ENCODE measurements at regions not wholly inside any gene's neighbourhood (a gene's known extent, or its start where the extent isn't known, plus 50 kb on each side); places are given as distances from the start of the nearest gene placed in this dataset.

DNA sequence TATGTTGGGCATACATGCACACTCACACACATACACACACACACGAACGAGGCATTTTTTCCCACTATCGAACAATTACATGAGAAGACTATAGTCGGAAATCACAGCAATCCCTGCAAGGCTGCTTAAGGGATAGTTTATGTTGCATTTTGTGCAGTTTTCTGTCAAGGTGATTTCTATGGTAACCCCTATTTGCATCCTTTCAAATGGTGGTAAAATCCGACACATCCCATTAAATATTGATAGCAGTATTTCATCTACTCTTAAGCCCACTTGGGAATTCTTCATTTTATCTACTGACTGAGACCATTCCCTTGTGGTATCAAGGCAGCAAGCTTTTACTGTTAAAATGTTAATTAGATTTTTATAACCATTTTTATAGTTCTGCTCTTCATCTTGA lies 457.8 kb downstream of the HACE1 start:
- Histone ChIP-seq H3K4me1 (ENCODE audit: control extremely low read depth in 1 of 4, control insufficient read depth in 4 of 4, insufficient read depth in 4 of 4, low read length in 3 of 4) (no peaks in the 10 kb centered on the region), H3K27ac (ENCODE audit: insufficient read depth in 1 of 2, low read depth in 1 of 2, low read length in 2 of 2, poor library complexity in 1 of 2, severe bottlenecking in 2 of 2) (no peak overlapping the region), H3K9me3 (ENCODE audit: control extremely low read depth in 1 of 5, control insufficient read depth in 4 of 5, insufficient read depth in 2 of 5, low read depth in 1 of 5, low read length in 4 of 5) (no peaks in the 10 kb centered on the region), H3K4me3 (ENCODE audit: control insufficient read depth in 1 of 7, extremely low read depth in 1 of 7, insufficient read depth in 4 of 7, low read depth in 2 of 7, low read length in 6 of 7) (no peak overlapping the region), H3K36me3 (ENCODE audit: control insufficient read depth in 4 of 4, insufficient read depth in 4 of 4, low read length in 3 of 4) (no peaks in the 10 kb centered on the region), H3K27me3 (replicated peaks in 2 of 5; ENCODE audit: control insufficient read depth in 4 of 5, insufficient read depth in 5 of 5, low read length in 4 of 5) (no peaks in the 10 kb centered on the region)
- ChIA-PET CTCF (no interaction called here), POLR2A (no interaction called here)
- DNase-seq: no peak
- 100% methylated on average over 1 of the region's 5 CpGs for WGBS (ENCODE audit: insufficient coverage)

DNA sequence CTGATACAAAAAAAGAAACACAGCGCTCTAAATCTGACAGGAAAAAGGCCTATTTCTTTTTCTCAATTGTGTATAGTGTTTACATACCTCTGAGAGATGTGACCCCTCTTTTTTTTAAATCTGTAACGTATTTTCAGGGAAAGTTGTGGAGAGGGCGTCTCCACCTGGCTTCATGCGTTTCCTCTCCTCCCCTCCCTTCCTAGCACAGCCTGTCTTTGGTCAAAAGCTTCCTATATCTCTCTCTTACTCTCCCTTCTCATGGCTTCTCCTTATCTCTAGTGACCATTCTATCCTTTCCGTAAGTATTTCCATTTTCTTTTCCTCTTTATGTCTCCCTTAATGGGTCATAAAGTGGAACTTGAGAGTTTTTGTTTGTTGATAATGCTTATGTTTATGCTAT lies 458.9 kb downstream of the HACE1 start:
- no peak overlapping the region for H3K4me3 ChIP-seq (ENCODE audit: control insufficient read depth in 1 of 7, extremely low read depth in 1 of 7, insufficient read depth in 4 of 7, low read depth in 2 of 7, low read length in 6 of 7)
- H3K4me1 ChIP-seq (ENCODE audit: control extremely low read depth in 1 of 4, control insufficient read depth in 4 of 4, insufficient read depth in 4 of 4, low read length in 3 of 4): no peaks in the 10 kb centered on the region
- ChIA-PET CTCF (no interaction called here), POLR2A (interaction anchor here (0.7 kb wide), 1 partner anchor 158 kb away, joined by 4 read pairs; no protein-coding TSS in a partner anchor)
- H3K27me3 ChIP-seq (replicated peaks in 2 of 5; ENCODE audit: control insufficient read depth in 4 of 5, insufficient read depth in 5 of 5, low read length in 4 of 5): no peaks in the 10 kb centered on the region
- 80% methylated on average over 3 of the region's 5 CpGs for WGBS (ENCODE audit: insufficient coverage)
- DNase-seq: no peak
- H3K9me3 ChIP-seq (ENCODE audit: control extremely low read depth in 1 of 5, control insufficient read depth in 4 of 5, insufficient read depth in 2 of 5, low read depth in 1 of 5, low read length in 4 of 5): no peaks in the 10 kb centered on the region
- no peak overlapping the region for H3K27ac ChIP-seq (ENCODE audit: insufficient read depth in 1 of 2, low read depth in 1 of 2, low read length in 2 of 2, poor library complexity in 1 of 2, severe bottlenecking in 2 of 2)
- no peaks in the 10 kb centered on the region for H3K36me3 ChIP-seq (ENCODE audit: control insufficient read depth in 4 of 4, insufficient read depth in 4 of 4, low read length in 3 of 4)

DNA sequence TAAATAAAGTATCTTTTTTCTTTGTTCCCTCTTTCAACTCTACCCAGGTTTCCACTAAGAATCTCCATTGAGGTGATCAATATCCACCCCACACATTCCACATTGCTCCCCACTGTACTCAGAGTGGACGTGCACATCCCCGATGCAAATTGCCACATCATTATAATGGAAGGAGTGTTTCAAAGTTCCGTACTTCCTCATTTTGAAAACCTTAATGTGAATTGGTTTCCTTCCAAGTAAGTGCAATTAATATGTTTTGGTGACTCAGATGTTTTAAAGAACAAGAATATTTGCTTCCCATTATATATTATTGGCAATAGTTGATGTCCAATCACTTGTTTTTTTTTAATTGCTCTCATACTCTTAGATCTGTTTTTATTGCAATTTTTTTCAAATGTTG lies 463.6 kb downstream of the HACE1 start:
- Histone ChIP-seq H3K27ac (ENCODE audit: insufficient read depth in 1 of 2, low read depth in 1 of 2, low read length in 2 of 2, poor library complexity in 1 of 2, severe bottlenecking in 2 of 2) (no peak overlapping the region), H3K4me3 (ENCODE audit: control insufficient read depth in 1 of 7, extremely low read depth in 1 of 7, insufficient read depth in 4 of 7, low read depth in 2 of 7, low read length in 6 of 7) (no peak overlapping the region), H3K36me3 (ENCODE audit: control insufficient read depth in 4 of 4, insufficient read depth in 4 of 4, low read length in 3 of 4) (no peaks in the 10 kb centered on the region), H3K9me3 (ENCODE audit: control extremely low read depth in 1 of 5, control insufficient read depth in 4 of 5, insufficient read depth in 2 of 5, low read depth in 1 of 5, low read length in 4 of 5) (peaks cover 0 to 2% (median 0%) of the 10 kb centered on the region in 5 experiments), H3K4me1 (ENCODE audit: control extremely low read depth in 1 of 4, control insufficient read depth in 4 of 4, insufficient read depth in 4 of 4, low read length in 3 of 4) (no peaks in the 10 kb centered on the region), H3K27me3 (replicated peaks in 2 of 5; ENCODE audit: control insufficient read depth in 4 of 5, insufficient read depth in 5 of 5, low read length in 4 of 5) (peaks cover 0 to 1% (median 0%) of the 10 kb centered on the region in 5 experiments)
- ChIA-PET CTCF (no interaction called here), POLR2A (no interaction called here)
- WGBS (ENCODE audit: insufficient coverage): no CpG with 5 or more reads among the region's 3 CpGs
- peak in 2 of 3 donors; percentile 6 to 28 for DNase-seq

DNA sequence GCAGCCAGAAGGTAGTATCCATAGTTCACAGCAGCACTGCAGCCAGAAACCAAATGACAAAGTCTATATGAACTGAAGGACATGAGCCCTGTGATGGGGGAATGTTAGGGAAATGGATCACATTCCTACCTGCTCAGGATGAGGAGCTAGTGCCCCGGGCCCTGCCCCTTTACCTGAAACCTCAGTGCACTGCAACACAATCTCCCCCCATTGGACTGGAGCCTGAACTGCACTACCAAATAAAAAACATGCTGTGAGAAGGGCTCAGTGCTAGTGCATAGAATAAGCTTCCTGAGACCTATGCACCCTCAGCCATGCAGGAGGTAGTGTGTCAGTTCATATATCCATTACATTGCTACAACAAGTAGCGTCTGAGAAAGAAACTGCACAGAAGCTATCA lies 477.8 kb downstream of the HACE1 start:
- no peaks in the 10 kb centered on the region for H3K27me3 ChIP-seq (replicated peaks in 2 of 5; ENCODE audit: control insufficient read depth in 4 of 5, insufficient read depth in 5 of 5, low read length in 4 of 5)
- ChIA-PET CTCF (no interaction called here), POLR2A (no interaction called here)
- WGBS (ENCODE audit: insufficient coverage): 100% methylated on average over 1 of the region's 2 CpGs
- H3K27ac ChIP-seq (ENCODE audit: insufficient read depth in 1 of 2, low read depth in 1 of 2, low read length in 2 of 2, poor library complexity in 1 of 2, severe bottlenecking in 2 of 2): no peak overlapping the region
- H3K36me3 ChIP-seq (ENCODE audit: control insufficient read depth in 4 of 4, insufficient read depth in 4 of 4, low read length in 3 of 4): no peaks in the 10 kb centered on the region
- H3K4me1 ChIP-seq (ENCODE audit: control extremely low read depth in 1 of 4, control insufficient read depth in 4 of 4, insufficient read depth in 4 of 4, low read length in 3 of 4): no peaks in the 10 kb centered on the region
- H3K9me3 ChIP-seq (ENCODE audit: control extremely low read depth in 1 of 5, control insufficient read depth in 4 of 5, insufficient read depth in 2 of 5, low read depth in 1 of 5, low read length in 4 of 5): no peaks in the 10 kb centered on the region
- H3K4me3 ChIP-seq (ENCODE audit: control insufficient read depth in 1 of 7, extremely low read depth in 1 of 7, insufficient read depth in 4 of 7, low read depth in 2 of 7, low read length in 6 of 7): no peak overlapping the region
- no peak for DNase-seq

DNA sequence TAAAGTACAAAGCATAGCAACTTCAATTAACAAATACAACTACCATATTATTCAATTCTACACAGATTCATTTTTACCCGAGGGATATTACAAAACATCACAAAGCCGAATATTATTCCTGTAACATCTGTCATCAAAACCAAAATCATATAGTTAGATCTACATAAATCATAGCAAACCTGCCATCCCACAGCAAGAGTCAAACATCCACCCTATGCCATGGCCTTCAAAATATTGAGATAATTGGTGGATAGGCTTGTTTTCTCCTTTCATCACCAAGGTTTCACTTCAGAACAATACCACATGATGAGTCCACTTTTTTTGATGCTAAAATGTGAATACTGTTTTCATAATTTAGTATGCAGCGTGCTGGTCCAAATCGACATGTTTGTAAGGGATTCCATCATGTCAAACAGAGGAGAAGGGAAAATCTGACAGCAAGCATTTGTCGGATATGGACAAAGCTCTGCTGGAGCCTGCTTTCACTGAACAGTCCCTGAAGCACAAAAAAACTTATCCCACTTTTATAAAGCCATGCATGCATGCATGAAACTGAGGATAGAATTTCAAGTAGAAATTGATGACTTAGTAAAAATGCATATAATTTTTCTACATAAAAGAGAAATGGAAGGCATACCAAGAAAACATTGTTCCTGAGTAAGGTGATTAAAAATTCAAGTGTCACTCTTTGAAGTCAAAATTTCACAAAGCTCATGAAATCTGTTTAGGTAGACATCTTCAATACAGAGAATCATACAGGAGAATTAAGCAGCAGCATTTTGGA lies 494.1 kb downstream of the HACE1 start:
- no peak for DNase-seq
- Histone ChIP-seq H3K9me3 (ENCODE audit: control extremely low read depth in 1 of 5, control insufficient read depth in 4 of 5, insufficient read depth in 2 of 5, low read depth in 1 of 5, low read length in 4 of 5) (no peaks in the 10 kb centered on the region), H3K36me3 (ENCODE audit: control insufficient read depth in 4 of 4, insufficient read depth in 4 of 4, low read length in 3 of 4) (no peaks in the 10 kb centered on the region), H3K4me1 (ENCODE audit: control extremely low read depth in 1 of 4, control insufficient read depth in 4 of 4, insufficient read depth in 4 of 4, low read length in 3 of 4) (no peaks in the 10 kb centered on the region), H3K27me3 (replicated peaks in 2 of 5; ENCODE audit: control insufficient read depth in 4 of 5, insufficient read depth in 5 of 5, low read length in 4 of 5) (no peaks in the 10 kb centered on the region), H3K4me3 (ENCODE audit: control insufficient read depth in 1 of 7, extremely low read depth in 1 of 7, insufficient read depth in 4 of 7, low read depth in 2 of 7, low read length in 6 of 7) (no peak overlapping the region), H3K27ac (ENCODE audit: insufficient read depth in 1 of 2, low read depth in 1 of 2, low read length in 2 of 2, poor library complexity in 1 of 2, severe bottlenecking in 2 of 2) (no peak overlapping the region)
- 100% methylated on average over 2 of the region's 5 CpGs for WGBS (ENCODE audit: insufficient coverage)
- ChIA-PET CTCF (interaction anchor here (1.4 kb wide), 1 partner anchor 40 kb away, joined by 5 read pairs; no protein-coding TSS in a partner anchor), POLR2A (no interaction called here)

DNA sequence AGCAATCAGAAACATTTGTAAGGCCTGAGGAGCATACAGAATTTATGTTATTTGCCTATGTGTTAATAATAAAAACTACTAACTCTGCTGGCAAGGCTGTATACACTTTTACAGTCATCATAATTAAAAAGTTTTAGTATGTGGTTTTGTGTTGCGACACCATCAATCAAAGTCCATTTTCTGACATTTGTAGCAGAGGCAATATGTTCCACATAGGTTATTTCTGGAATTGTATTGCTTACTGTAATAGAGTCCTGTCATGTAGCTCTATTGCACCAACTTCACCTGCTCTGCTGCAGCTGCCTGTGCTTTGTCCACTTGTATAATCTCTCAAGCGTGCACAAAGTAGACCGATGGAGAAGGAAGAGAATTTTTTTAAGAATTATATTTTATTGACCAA lies 501.8 kb downstream of the HACE1 start:
- WGBS (ENCODE audit: insufficient coverage): no CpG with 5 or more reads among the region's 3 CpGs
- CTCF ChIA-PET: no interaction called here
- no peak for DNase-seq
- POLR2A ChIA-PET: no interaction called here
- H3K27me3 ChIP-seq (replicated peaks in 2 of 5; ENCODE audit: control insufficient read depth in 4 of 5, insufficient read depth in 5 of 5, low read length in 4 of 5): no peaks in the 10 kb centered on the region
- H3K36me3 ChIP-seq (ENCODE audit: control insufficient read depth in 4 of 4, insufficient read depth in 4 of 4, low read length in 3 of 4): no peaks in the 10 kb centered on the region
- H3K9me3 ChIP-seq (ENCODE audit: control extremely low read depth in 1 of 5, control insufficient read depth in 4 of 5, insufficient read depth in 2 of 5, low read depth in 1 of 5, low read length in 4 of 5): peaks cover 0 to 2% (median 0%) of the 10 kb centered on the region in 5 experiments
- no peak overlapping the region for H3K27ac ChIP-seq (ENCODE audit: insufficient read depth in 1 of 2, low read depth in 1 of 2, low read length in 2 of 2, poor library complexity in 1 of 2, severe bottlenecking in 2 of 2)
- H3K4me1 ChIP-seq (ENCODE audit: control extremely low read depth in 1 of 4, control insufficient read depth in 4 of 4, insufficient read depth in 4 of 4, low read length in 3 of 4): no peaks in the 10 kb centered on the region
- H3K4me3 ChIP-seq (ENCODE audit: control insufficient read depth in 1 of 7, extremely low read depth in 1 of 7, insufficient read depth in 4 of 7, low read depth in 2 of 7, low read length in 6 of 7): no peak overlapping the region

DNA sequence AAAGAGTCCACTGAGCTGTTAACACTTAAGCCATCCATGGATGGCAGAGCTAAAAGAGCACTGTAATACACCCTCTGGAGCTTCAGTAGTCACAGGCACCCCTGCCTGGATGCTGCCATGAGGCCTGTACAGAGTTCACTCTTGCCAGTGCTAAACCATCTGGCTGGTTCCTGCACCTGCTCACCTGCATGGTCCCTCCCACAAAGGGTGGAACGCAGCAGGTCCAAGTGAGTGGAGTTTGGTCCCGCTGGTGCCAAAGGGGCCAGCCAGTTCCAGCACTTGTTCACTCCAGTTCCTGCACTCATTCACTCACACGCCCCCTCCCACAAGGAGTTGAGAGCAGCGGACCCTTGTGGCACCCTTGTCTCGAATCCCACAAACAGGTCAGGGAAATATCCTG lies 503.5 kb downstream of the HACE1 start:
- Histone ChIP-seq H3K4me3 (ENCODE audit: control insufficient read depth in 1 of 7, extremely low read depth in 1 of 7, insufficient read depth in 4 of 7, low read depth in 2 of 7, low read length in 6 of 7) (no peak overlapping the region), H3K27me3 (replicated peaks in 2 of 5; ENCODE audit: control insufficient read depth in 4 of 5, insufficient read depth in 5 of 5, low read length in 4 of 5) (peaks cover 0 to 3% (median 0%) of the 10 kb centered on the region in 5 experiments), H3K36me3 (ENCODE audit: control insufficient read depth in 4 of 4, insufficient read depth in 4 of 4, low read length in 3 of 4) (no peaks in the 10 kb centered on the region), H3K4me1 (ENCODE audit: control extremely low read depth in 1 of 4, control insufficient read depth in 4 of 4, insufficient read depth in 4 of 4, low read length in 3 of 4) (no peaks in the 10 kb centered on the region), H3K9me3 (ENCODE audit: control extremely low read depth in 1 of 5, control insufficient read depth in 4 of 5, insufficient read depth in 2 of 5, low read depth in 1 of 5, low read length in 4 of 5) (peaks cover 0 to 2% (median 0%) of the 10 kb centered on the region in 5 experiments), H3K27ac (ENCODE audit: insufficient read depth in 1 of 2, low read depth in 1 of 2, low read length in 2 of 2, poor library complexity in 1 of 2, severe bottlenecking in 2 of 2) (no peak overlapping the region)
- 97% methylated on average over 4 of the region's 5 CpGs for WGBS (ENCODE audit: insufficient coverage)
- CTCF ChIA-PET: no interaction called here
- POLR2A ChIA-PET: no interaction called here
- no peak for DNase-seq
